Sigmoid colon (tissue), 6 donors: ENCODE measurements at regions not wholly inside any gene's neighbourhood (a gene's known extent, or its start where the extent isn't known, plus 50 kb on each side); places are given as distances from the start of the nearest gene placed in this dataset.

Experiments
- DNase-seq: peaks from one replicate; pipeline ENCODE4 v3.0.0-alpha.2; 2019
- H3K27ac ChIP-seq, 4 donors: fragments of 200-600 bp; sonication (generic); one replicate each; pipeline ENCODE4 v1.5.1; 2016 to 2019; ENCODE audit warnings: mild to moderate bottlenecking in 1 of 4
- H3K27me3 ChIP-seq, 3 donors: fragments of 200-600 bp; sonication (generic); one replicate each; pipeline ENCODE4 v1.5.1; 2019; ENCODE audit warnings: mild to moderate bottlenecking in 1 of 3
- H3K36me3 ChIP-seq, 4 donors: fragments of 200-600 bp; sonication (generic); one replicate each; pipeline ENCODE4 v1.5.1; 2016 to 2019
- H3K4me1 ChIP-seq, 4 donors: fragments of 200-600 bp; sonication (generic); one replicate each; pipeline ENCODE4 v1.5.1; 2017 to 2019
- H3K4me3 ChIP-seq, 4 donors: fragments of 200-600 bp; sonication (generic); one replicate each; pipeline ENCODE4 v1.5.1; 2017 to 2019; ENCODE audit warnings: mild to moderate bottlenecking in 2 of 4, moderate library complexity in 1 of 4
- H3K9me3 ChIP-seq, 4 donors: fragments of 200-600 bp in 3 of 4; sonication (generic) in 3 of 4; one replicate each; pipeline versions ENCODE4 v1.5.1 to v1.6.1; 2013 to 2019
- CTCF ChIP-seq, 4 experiments: fragments of 450-650 bp in 3 of 4; fragments of 200-600 bp in 1 of 4; IDR thresholded peaks; one replicate each; pipeline ENCODE4 v1.5.1; 2016 to 2019; ENCODE audit warnings: antibody characterized with exemption in 4 of 4, mild to moderate bottlenecking in 3 of 4, moderate library complexity in 2 of 4
- EP300 ChIP-seq, 4 donors: sonication (generic); formaldehyde crosslinking; IDR thresholded peaks; one replicate each; pipeline ENCODE4 v1.6.1; 2017; ENCODE audit warnings: antibody characterized with exemption in 4 of 4
- POLR2A ChIP-seq, 2 donors: fragments of 450-650 bp; IDR thresholded peaks; one replicate each; pipeline ENCODE4 v1.6.1; 2016; ENCODE audit warnings: antibody characterized with exemption in 2 of 2, mild to moderate bottlenecking in 2 of 2, moderate library complexity in 2 of 2
- POLR2AphosphoS5 ChIP-seq, 4 donors: sonication (generic); formaldehyde crosslinking; IDR thresholded peaks; one replicate each; pipeline ENCODE4 v1.6.1; 2017; ENCODE audit warnings: antibody characterized with exemption in 4 of 4
- WGBS, 2 donors: extraction: QIAGEN DNeasy Blood & Tissue Kit; methylation state at CpG; one replicate each; pipeline ENCODE4 v1.1.7; 2013; 5-methylcytosine and 5-hydroxymethylcytosine counted together
- intact Hi-C: fragments of 100-400 bp; cut with DNase I; formaldehyde crosslinking; loops from one replicate; pipeline ENCODE4 v1.15.1; 2023
- donor health status: healthy with polysubstance abuse.
- donor health status: healthy.

DNA sequence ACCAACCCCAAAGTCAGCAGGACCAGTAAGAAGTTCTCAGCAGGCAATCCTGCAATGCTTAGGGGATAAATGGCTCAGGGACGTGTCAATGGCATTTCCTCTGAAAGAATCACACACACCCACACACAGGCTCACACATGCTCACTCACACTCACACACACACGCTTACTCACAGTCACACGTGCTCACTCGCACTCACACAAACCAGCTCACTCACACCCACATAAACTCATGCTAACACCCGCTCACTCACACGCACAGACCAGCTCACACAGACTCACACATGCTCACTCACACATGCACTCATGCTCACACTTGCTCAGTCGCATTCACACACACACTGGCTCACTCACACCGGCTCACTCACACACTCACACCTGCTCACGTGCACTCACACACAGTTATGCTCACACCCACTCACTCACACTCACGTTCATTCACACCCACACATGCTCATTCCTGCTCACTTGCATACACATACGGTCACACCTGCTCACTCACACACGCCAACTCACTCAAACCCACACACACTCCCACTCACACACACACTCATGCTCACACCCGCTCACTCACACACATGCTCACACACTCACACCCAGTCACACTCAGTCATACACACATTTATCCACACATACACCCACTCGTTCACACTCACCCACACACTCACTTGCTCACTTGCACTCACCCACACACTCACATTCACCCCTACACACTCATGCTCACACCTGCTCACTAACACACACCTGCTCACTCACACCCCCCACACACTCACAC is 436.8 kb downstream of the BCL11B start:
- 91 to 92% methylated on average over 14 of the region's 14 CpGs for WGBS, 2 donors

GRCh38 chr14:98835825-98836100 is 436.2 kb downstream of the BCL11B start:
- H3K36me3 ChIP-seq: no peaks in the 10 kb centered on the region

More for the DNA sequence above, 436.8 kb downstream of the BCL11B start:
- Histone ChIP-seq H3K4me1 (no peaks in the 10 kb centered on the region), H3K9me3 (peaks cover 0 to 3% (median 1%) of the 10 kb centered on the region in 4 donors), H3K27me3 (no peaks in the 10 kb centered on the region), H3K27ac (no peak overlapping the region), H3K4me3 (no peak overlapping the region), H3K36me3 (no peaks in the 10 kb centered on the region)
- intact Hi-C loops: no loop called here
- no peak for TF ChIP-seq POLR2A (IDR thresholded peaks at IDR 0.05)
- DNase-seq: no peak

GRCh38 chr14:98840091-98840490 is 431.9 kb downstream of the BCL11B start:
- H3K4me1 ChIP-seq: no peaks in the 10 kb centered on the region
- intact Hi-C loops: no loop called here
- TF ChIP-seq EP300 (IDR thresholded peaks at IDR 0.05) (no peak), CTCF (IDR thresholded peaks at IDR 0.05) (no peak), POLR2AphosphoS5 (IDR thresholded peaks at IDR 0.05) (no peak), POLR2A (IDR thresholded peaks at IDR 0.05) (no peak)
- no peaks in the 10 kb centered on the region for H3K27me3 ChIP-seq
- 44 to 48% methylated on average over 4 of the region's 4 CpGs for WGBS, 2 donors
- no peak overlapping the region for H3K4me3 ChIP-seq
- DNase-seq: no peak
- H3K27ac ChIP-seq: no peak overlapping the region
- no peaks in the 10 kb centered on the region for H3K36me3 ChIP-seq
- H3K9me3 ChIP-seq: peaks cover 0 to 3% (median 1%) of the 10 kb centered on the region in 4 donors

More at GRCh38 chr14:98835825-98836100, 436.2 kb downstream of the BCL11B start:
- H3K9me3 ChIP-seq: peaks cover 0 to 3% (median 1%) of the 10 kb centered on the region in 4 donors
- TF ChIP-seq CTCF (IDR thresholded peaks at IDR 0.05): no peak
- TF ChIP-seq EP300 (IDR thresholded peaks at IDR 0.05): no peak
- no peak for TF ChIP-seq POLR2AphosphoS5 (IDR thresholded peaks at IDR 0.05)
- TF ChIP-seq POLR2A (IDR thresholded peaks at IDR 0.05): no peak
- H3K27me3 ChIP-seq: no peaks in the 10 kb centered on the region
- no peak overlapping the region for H3K4me3 ChIP-seq
- no peaks in the 10 kb centered on the region for H3K4me1 ChIP-seq
- H3K27ac ChIP-seq: no peak overlapping the region
- 83 to 88% methylated on average over 2 of the region's 2 CpGs for WGBS, 2 donors
- intact Hi-C loops: no loop called here
- DNase-seq: no peak

GRCh38 chr14:98840511-98840910 is 431.5 kb downstream of the BCL11B start:
- H3K4me3 ChIP-seq: no peak overlapping the region
- WGBS, 2 donors: 72 to 75% methylated on average over 6 of the region's 6 CpGs
- no peak overlapping the region for H3K27ac ChIP-seq
- H3K9me3 ChIP-seq: peaks cover 0 to 3% (median 1%) of the 10 kb centered on the region in 4 donors
- H3K27me3 ChIP-seq: no peaks in the 10 kb centered on the region
- no peak for DNase-seq
- intact Hi-C loops: no loop called here
- H3K4me1 ChIP-seq: no peaks in the 10 kb centered on the region
- H3K36me3 ChIP-seq: no peaks in the 10 kb centered on the region
- TF ChIP-seq CTCF (IDR thresholded peaks at IDR 0.05) (no peak), EP300 (IDR thresholded peaks at IDR 0.05) (no peak), POLR2AphosphoS5 (IDR thresholded peaks at IDR 0.05) (no peak), POLR2A (IDR thresholded peaks at IDR 0.05) (no peak)

DNA sequence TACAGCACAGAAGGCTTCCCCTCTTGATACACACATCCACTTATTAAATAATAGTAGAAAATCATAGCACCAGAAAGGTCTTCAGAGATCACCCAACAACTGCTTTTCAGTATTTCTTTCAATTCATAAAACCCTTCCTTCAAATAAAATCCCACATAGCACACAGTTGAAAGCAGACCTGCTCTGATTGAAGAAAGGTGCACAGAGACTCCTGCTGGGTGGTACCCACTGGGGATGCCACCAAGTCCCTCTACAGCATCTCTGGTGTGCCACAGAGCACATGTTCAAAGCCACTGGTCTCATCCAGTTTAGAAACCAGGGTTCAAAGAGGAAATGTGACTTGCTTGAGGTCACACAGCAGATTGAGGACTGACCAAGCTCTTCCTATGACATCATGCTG is 427.5 kb downstream of the BCL11B start:
- DNase-seq: no peak
- TF ChIP-seq POLR2AphosphoS5 (IDR thresholded peaks at IDR 0.05) (no peak), CTCF (IDR thresholded peaks at IDR 0.05) (no peak), POLR2A (IDR thresholded peaks at IDR 0.05) (no peak), EP300 (IDR thresholded peaks at IDR 0.05) (no peak)
- H3K36me3 ChIP-seq: no peaks in the 10 kb centered on the region
- no peaks in the 10 kb centered on the region for H3K9me3 ChIP-seq
- H3K27ac ChIP-seq: no peak overlapping the region
- intact Hi-C loops: no loop called here
- H3K27me3 ChIP-seq: no peaks in the 10 kb centered on the region
- no peak overlapping the region for H3K4me3 ChIP-seq
- no peaks in the 10 kb centered on the region for H3K4me1 ChIP-seq
